ENCODE measurements at regions not wholly inside any gene's neighbourhood (a gene's known extent, or its start where the extent isn't known, plus 50 kb on each side); places are given as distances from the start of the nearest gene placed in this dataset.
"Not testable (repeated sequence)": the region's sequence is repeated elsewhere in the genome, so short reads cannot be mapped to it uniquely, and the experiment has no call there.

DNA sequence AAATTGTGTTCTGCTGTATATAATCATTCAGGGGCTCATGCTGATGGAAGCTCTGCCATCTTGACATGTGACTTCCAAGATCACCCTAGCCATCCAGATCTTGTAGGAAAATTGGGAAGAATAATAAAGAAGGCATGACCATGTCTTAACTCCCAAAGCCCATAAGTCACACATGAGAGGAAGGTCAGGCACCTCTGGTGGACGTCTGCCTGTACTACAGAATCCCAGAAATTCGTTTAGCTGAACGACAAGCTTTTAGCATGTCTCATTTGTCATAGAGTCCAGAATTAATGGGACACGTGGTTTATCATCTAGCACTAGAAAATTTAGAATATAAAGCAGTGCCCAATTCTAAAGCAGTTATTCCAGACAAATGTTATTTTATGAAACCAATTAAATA lies 212.7 kb downstream of the CENPC start:
- no peak for DNase-seq (ENCODE audit: low read depth)

DNA sequence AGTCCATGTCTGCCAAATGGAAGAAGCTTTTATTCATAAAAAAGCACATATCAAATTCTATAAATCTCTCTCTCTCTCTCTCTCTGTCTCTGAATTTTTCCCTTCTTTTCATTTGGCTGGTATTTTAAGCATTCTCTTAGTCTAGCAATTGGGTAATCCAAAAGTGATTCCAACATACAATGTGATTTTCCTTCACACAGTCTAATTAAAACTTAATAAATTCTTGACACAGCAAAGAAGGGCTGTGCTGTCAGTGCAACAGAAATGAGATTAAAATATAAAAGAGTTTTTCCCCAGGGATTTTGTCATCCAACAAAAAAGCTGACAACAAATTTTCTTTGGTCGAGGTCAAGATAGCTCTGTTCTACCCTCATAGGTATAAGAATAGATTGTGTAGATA lies 216.9 kb downstream of the CENPC start:
- DNase-seq (ENCODE audit: low read depth) = no peak

DNA sequence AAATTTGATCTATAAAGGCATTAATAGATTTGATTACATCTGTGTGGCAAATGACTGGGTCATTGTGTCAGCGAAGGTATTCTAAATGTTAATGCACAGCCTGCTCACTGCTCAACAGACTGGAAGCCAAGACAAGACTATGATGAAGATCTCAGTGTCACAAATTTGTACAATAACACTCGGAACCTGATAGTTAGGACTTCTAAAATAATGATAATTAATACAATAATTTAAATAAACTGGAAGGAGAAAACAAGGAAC lies 217.4 kb downstream of the CENPC start:
- no peak for DNase-seq (ENCODE audit: low read depth)

- DNase-seq (ENCODE audit: low read depth) = peak; percentile 35
Measured at GRCh38 chr4:67327245-67328017, 217.9 kb downstream of the CENPC start.

GRCh38 chr4:67325791-67326190 lies 219.5 kb downstream of the CENPC start:
- DNase-seq (ENCODE audit: low read depth) = no peak

DNA sequence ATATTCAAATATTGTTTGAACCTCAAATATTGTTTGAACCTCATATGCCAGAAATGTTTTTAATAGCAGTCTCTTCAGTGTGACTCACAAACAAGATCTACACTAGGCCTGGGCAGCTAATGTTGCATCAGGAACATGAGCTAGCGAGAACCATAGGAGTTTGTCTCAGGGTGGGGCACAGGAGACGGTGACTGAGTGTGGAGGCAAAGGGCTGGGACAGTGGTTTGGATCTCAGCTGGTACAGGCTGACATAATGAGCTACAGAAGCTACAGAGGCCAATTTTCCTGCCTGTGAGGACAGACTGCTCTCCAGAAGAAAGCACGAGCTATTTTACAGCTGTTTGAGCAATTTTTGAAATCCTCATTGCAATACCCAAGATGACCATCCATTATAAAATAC lies 224.7 kb downstream of the CENPC start:
- DNase-seq (ENCODE audit: low read depth) = no peak

DNA sequence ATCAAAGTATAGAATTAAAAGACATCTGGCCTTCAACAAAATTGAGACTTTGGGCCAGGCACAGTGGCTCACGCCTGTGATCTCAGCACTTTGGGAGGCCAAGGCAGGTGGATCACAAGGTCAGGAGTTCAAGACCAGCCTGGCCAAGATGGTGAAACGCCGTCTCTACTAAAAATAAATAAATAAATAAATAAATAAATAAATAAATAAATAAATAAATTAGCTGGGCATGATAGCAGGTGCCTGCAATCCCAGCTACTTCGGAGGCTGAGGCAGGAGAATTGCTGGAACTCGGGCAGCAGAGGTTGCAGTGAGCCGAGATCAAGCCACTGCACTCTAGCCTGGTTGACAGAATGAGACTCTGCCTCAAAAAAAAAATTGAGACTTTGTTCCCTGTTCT lies 225.7 kb downstream of the CENPC start:
- DNase-seq (ENCODE audit: low read depth) = not testable (repeated sequence)

- not testable (repeated sequence) for DNase-seq (ENCODE audit: low read depth)
Measured at GRCh38 chr4:67300497-67301185, 244.7 kb downstream of the CENPC start.

DNA sequence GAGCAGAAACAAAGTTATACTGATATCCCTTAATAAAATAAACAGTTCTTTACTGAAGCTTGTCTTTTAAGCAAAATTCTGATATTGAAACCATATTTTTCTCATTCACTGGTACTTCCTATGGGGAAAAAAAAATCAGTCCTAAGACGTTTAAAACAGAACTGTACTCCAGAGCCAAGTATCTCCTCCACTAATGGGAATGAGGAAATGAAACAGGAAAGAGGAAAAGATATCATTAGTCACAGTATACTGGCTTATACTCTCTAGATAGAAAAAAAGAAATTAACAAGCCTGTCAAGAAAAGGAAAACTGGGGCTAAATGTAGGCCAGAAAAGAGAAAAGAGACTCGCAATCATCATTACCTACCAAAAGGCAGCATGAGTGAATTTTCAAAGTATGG lies 252.7 kb downstream of the CENPC start:
- DNase-seq (ENCODE audit: low read depth) = no peak

- no peak for DNase-seq (ENCODE audit: low read depth)
Measured at GRCh38 chr4:67292045-67292444, 253.3 kb downstream of the CENPC start.

DNA sequence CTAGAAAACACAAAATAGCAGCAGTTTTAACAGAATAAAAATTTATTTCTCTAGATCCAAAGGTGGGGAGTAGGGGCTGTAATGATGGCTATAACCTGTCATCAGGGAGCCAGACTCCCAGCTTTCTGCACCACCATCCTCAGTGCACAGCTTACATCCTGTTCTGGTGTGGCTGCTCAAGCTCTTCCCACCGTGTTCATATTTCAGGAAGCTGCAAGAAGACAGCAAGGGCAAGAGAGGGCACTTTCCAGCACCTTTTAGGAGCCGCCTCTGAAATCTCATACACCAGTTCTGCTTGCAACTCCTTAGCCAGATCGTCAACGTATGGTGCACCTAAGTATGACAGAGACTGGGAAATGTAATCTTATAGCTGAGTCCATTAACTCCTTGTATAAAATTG lies 253.7 kb downstream of the CENPC start:
- no peak for DNase-seq (ENCODE audit: low read depth)

- DNase-seq (ENCODE audit: low read depth) = no peak
Measured at GRCh38 chr4:67288964-67289363, 256.3 kb downstream of the CENPC start.

GRCh38 chr4:67286724-67287123 lies 258.6 kb downstream of the CENPC start:
- no peak for DNase-seq (ENCODE audit: low read depth)

- no peak for DNase-seq (ENCODE audit: low read depth)
Measured at GRCh38 chr4:67282749-67283148, 262.6 kb downstream of the CENPC start.

DNA sequence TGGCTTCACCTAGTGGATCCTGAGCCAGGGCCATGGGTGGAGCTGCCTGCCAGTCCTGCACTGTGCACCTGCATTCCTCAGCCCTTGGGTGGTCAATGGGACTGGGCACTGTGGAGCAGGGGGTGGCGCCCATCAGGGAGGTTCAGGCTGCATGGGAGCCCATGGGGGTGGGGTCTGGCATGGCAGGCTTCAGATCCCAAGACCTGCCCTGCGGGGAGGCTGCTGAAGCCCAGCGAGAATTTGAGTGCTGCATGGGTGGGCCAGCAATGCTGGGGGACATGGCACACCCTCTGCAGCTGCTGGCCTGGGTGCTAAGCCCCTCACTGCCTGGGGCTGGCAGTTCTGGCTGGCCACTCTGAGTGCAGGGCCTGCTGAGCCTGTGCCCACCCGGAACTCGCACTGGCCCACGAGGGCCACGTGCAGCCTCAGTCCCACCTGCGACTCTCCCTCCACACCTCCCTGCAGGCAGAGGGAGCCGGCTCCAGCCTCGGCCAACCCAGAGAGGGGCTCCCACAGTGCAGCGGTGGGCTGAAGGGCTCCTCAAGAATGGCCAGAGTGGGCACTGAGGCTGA lies 270.0 kb downstream of the CENPC start:
- no peak for DNase-seq (ENCODE audit: low read depth)

DNA sequence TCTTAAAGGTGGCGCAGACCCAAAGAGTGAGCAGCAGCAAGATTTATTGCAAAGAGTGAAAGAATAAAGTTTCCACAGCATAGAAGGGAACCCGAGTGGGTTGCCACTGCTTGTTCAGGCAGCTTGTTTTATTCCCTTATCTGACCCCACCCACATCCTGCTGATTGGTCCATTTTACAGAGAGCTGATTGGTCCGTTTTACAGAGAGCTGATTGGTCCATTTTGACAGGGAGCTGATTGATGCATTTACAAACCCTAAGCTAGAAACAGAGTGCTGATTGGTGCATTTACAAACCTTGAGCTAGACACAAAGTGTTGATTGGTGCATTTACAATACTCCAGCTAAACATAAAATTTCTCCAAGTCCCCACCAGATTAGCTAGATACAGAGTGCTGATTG lies 270.6 kb downstream of the CENPC start:
- DNase-seq (ENCODE audit: low read depth) = not testable (repeated sequence)

GRCh38 chr4:67273666-67274065 lies 271.6 kb downstream of the CENPC start:
- no peak for DNase-seq (ENCODE audit: low read depth)

GRCh38 chr4:67261971-67262370 lies 283.3 kb downstream of the CENPC start:
- no peak for DNase-seq (ENCODE audit: low read depth)

DNA sequence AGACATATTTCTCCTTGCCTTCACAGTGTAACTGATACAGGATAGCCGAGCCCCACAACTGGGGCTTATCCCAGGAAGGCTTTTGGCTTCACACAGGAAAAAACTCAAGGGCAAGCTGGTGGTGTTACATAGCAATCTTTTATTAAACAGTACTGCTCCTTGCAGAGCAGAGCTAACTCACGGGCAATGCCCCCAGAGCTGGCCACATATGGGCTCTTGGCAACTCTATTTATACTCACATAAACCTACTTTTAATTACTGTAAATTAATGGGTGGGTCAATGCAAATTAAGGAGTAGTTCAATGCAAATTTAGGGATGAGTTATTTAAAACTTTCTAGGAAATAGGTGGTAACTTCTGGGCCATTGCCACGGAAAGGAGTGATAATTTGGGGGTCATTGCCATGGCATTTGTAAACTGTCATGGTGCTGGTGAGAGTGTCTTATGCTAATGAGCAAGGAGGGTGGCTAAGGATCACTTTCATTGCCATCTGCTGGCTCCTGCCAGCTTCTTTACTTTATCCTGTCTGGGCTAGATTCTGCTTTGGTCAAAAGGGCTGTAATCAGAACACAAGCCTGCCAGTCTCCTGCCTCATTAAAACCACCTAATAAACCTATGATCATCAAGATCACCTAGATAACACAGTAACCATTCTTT lies 288.8 kb downstream of the CENPC start:
- DNase-seq (ENCODE audit: low read depth) = no peak

DNA sequence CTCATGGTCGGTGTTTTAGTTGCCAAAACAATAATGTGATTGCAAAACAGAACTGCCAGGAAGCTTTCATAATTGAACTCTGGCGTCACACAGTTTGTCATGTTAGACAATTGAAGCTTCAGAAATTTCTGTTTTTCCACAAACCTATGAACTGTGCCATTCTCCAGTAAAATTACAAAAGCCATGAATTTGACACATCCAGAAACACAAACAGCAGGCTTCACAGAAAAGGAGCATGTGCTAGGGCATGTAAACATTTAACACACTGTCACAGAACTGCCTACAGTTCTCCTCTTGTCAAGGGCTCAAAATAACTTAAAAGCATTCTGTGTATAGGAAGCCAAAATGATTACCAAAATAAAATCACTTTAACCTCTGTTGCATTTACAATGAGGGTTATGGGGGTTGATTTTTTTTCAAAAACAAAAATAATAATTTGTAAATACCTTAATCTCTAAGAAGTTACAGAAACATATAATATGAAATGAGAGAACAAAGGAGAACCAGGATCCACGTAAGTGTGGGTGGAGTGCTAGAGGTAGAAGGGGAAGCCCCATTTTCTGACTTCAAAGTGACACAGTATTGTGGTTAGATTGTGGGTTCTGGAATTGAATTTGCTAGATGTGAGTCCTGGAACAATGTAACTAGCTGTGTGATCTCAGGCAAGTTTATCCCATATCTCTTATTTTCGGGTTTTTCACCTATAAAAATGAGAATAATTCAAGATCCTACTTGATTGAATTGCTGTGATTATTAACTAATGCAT lies 295.0 kb downstream of the CENPC start:
- DNase-seq (ENCODE audit: low read depth) = no peak

DNA sequence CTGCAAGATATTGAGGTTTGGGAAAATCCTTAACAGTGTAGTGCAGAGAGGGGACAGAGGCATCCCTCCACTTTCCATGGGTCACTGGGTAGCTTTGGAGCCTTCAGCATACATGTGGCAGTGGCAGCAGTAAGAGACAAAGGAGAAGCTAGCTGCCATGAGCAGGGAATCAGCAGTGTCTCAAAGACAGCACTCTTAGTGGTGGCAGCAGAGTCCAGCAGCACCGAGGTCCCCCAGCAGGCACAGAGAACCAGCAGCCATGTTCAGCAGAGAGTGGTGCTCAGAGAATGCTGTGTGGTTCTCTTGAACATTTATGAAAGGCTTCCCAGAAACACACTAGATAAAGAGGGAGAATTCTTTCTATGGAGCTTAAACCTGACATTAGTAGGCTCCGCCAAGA lies 308.5 kb downstream of the CENPC start:
- no peak for DNase-seq (ENCODE audit: low read depth)

DNA sequence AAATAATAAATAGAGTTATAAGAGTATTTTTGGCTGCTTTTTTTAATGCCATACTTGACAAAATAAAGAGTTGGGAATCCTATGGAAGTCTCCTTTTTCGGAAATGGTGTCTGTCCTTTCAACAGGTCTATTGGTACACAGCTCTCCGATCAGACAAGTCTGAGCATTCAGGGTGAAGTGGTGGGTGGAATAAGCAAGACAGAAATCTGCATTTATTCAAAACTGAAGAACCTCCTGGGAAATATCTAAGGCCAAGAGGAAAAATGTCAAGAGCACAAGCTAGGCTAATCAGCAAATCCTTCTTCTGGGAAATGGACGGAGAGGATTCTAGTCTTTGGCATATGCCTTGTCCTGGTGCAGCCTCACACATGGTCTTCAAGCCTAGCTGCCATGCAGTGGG lies 309.0 kb downstream of the CENPC start:
- DNase-seq (ENCODE audit: low read depth) = no peak
